ENCODE measurements at regions not wholly inside any gene's neighbourhood (a gene's known extent, or its start where the extent isn't known, plus 50 kb on each side); places are given as distances from the start of the nearest gene placed in this dataset.

DNA sequence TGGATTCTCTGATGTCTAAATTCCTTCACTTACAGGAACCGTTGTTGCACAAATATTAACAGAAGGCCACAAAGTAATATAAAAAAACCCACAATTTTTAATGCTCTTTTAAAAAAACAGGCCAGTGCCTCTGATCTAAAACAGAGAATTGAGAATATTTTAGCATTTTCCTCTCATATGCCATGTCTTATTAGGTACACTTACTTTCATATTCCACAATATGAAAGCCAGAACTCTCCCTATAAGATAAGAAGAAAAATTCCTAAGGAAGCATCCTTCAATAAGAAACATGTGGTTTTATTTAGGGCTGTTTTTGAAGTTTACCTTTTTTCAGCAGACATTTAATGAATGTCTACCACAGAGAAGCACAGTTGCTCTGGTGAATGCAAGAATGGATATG lies 214.5 kb downstream of the FAT3 start:
- TF ChIP-seq, protein P1, sequence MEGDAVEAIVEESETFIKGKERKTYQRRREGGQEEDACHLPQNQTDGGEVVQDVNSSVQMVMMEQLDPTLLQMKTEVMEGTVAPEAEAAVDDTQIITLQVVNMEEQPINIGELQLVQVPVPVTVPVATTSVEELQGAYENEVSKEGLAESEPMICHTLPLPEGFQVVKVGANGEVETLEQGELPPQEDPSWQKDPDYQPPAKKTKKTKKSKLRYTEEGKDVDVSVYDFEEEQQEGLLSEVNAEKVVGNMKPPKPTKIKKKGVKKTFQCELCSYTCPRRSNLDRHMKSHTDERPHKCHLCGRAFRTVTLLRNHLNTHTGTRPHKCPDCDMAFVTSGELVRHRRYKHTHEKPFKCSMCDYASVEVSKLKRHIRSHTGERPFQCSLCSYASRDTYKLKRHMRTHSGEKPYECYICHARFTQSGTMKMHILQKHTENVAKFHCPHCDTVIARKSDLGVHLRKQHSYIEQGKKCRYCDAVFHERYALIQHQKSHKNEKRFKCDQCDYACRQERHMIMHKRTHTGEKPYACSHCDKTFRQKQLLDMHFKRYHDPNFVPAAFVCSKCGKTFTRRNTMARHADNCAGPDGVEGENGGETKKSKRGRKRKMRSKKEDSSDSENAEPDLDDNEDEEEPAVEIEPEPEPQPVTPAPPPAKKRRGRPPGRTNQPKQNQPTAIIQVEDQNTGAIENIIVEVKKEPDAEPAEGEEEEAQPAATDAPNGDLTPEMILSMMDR (IDR thresholded peaks at IDR 0.05; ENCODE audit: borderline replicate concordance, extremely low read depth, low read length, poor library complexity, severe bottlenecking) = no peak
- no peak for TF ChIP-seq EZH2 (IDR thresholded peaks at IDR 0.05; ENCODE audit: borderline replicate concordance, low read depth, low read length, severe bottlenecking)
